ENCODE measurements at regions not wholly inside any gene's neighbourhood (a gene's known extent, or its start where the extent isn't known, plus 50 kb on each side); places are given as distances from the start of the nearest gene placed in this dataset.

DNA sequence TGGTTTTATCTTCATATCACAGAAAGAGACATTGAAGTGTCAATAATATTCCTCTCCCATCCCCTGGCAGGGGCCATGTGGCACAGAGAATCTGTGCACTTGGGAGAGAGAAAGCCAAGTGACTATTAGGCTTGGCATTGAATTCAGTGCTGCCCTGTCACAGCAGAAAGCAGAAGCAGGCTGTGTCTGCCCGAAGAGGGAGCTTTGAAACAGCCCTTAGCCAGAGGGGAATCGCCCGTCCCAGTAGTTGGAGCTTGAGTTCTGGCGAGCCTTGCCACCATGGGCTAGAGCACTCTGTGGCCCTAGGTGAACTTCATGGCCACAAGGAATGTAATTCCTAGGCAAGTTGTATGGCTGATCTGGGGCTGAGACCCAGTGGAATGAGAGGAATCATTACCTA lies 282.5 kb upstream of the PCDH10 start:
- TF ChIP-seq, protein P1, sequence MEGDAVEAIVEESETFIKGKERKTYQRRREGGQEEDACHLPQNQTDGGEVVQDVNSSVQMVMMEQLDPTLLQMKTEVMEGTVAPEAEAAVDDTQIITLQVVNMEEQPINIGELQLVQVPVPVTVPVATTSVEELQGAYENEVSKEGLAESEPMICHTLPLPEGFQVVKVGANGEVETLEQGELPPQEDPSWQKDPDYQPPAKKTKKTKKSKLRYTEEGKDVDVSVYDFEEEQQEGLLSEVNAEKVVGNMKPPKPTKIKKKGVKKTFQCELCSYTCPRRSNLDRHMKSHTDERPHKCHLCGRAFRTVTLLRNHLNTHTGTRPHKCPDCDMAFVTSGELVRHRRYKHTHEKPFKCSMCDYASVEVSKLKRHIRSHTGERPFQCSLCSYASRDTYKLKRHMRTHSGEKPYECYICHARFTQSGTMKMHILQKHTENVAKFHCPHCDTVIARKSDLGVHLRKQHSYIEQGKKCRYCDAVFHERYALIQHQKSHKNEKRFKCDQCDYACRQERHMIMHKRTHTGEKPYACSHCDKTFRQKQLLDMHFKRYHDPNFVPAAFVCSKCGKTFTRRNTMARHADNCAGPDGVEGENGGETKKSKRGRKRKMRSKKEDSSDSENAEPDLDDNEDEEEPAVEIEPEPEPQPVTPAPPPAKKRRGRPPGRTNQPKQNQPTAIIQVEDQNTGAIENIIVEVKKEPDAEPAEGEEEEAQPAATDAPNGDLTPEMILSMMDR (conservative IDR thresholded peaks at IDR 0.05; ENCODE audit: low read depth, low read length): no peak
- H3K4me3 ChIP-seq (ENCODE audit: low read depth, low read length): no peak overlapping the region
- DNase-seq (ENCODE audit: low read depth): no peak

DNA sequence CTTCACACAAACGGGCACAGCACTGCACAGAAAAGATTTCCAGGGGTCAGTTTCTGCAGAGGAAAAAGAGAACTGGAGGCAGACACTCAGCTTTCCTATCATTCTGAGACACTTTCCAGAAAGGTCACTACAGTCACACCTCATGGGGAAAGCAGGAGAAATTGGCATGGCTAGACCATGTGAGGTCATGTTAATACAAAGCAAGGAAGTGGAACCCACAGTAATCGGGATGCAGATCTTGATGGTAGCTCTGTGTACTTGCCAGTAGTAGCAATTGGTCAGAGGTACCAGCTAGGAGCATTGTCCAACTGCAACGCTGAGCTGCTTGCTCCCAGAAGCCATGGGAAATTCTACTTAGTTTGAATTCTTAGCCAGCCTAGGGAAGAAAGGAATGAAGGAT lies 255.3 kb upstream of the PCDH10 start:
- no peak overlapping the region for H3K4me3 ChIP-seq (ENCODE audit: low read depth, low read length)
- TF ChIP-seq, protein P1 (conservative IDR thresholded peaks at IDR 0.05; ENCODE audit: low read depth, low read length): no peak
- DNase-seq (ENCODE audit: low read depth): no peak

DNA sequence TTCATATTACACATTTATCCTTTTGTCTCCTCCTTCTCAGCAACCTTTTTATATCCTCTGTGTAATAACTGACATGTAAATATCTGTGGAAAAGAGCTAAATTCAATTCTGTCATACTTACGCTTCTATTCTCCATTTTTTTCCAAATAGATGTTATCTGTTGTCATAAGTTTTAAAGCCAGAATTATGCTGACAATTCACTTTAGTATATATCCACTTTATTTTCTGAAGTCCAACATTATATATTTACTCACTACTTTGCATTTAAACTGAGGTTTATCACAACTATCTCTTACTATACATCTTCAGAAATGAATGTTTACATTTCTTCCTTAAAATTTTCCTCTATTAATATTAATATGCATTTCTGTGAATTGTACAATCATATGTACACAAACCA lies 247.9 kb upstream of the PCDH10 start:
- no peak for DNase-seq (ENCODE audit: low read depth)
- TF ChIP-seq, protein P1 (conservative IDR thresholded peaks at IDR 0.05; ENCODE audit: low read depth, low read length): no peak
- no peak overlapping the region for H3K4me3 ChIP-seq (ENCODE audit: low read depth, low read length)

DNA sequence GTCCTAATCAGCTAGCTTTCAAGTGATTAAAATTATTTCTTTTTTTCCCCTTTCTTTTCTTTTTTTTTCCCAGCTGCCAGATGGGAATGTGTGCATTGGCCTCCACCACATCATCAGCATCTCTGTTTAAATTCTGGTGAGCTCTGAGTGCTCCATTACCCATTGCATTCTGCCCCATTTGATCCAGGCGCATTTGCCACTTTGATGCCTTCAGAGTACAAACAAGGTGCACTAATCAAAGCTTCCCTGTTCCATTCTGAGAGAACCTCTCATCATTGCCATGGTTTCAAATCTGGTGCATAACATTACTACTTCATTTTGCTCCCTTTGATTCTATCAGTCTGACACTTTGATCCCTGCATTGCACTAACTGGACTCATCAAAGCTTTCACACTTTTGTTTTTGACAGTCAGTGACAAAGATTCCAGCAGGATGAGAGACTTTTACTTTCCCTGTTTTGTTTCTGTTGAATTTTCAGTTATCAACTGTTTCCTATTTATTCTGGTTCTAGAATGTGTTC lies 238.8 kb upstream of the PCDH10 start:
- no peak for DNase-seq (ENCODE audit: low read depth)
- TF ChIP-seq, protein P1 (conservative IDR thresholded peaks at IDR 0.05; ENCODE audit: low read depth, low read length): no peak
- no peak overlapping the region for H3K4me3 ChIP-seq (ENCODE audit: low read depth, low read length)

DNA sequence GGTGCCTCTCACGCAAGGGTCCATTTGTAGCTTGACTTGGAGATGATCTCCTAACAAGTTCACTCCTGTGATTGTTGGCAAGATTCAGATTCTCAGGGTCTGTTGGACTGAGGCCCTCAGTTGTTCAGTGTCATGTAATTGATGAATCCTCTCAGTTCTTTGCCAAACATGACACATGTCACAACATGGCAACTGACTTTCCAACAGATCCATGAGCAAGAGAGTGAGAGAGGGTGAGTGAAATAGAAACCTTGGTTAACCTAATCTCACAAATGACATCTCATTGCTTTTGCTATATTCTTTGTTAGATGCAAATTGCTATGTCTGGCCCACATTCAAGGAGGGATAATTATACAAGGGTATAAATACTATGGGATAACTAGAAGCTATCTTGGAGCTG lies 231.0 kb upstream of the PCDH10 start:
- H3K4me3 ChIP-seq (ENCODE audit: low read depth, low read length): no peak overlapping the region
- DNase-seq (ENCODE audit: low read depth): no peak
- TF ChIP-seq, protein P1 (conservative IDR thresholded peaks at IDR 0.05; ENCODE audit: low read depth, low read length): no peak

DNA sequence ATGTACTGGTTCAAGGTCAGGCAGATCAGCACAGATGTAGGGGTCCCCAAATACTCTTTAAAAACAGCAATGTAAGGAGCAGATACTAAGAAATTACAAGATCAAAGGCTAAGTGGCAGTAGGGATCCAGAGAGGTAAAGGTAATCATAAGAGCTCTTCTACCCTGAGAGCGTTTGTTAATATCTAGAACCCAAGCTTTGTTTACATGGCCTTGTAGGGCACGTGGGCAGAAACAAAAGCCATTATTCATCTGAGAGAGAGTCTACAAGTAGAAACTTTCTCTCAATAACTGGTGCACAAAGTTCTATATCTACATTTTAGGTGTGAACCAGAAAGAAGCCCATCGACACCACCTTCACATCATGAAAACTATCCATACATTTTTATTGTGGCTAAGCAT lies 225.6 kb upstream of the PCDH10 start:
- no peak for DNase-seq (ENCODE audit: low read depth)
- TF ChIP-seq, protein P1 (conservative IDR thresholded peaks at IDR 0.05; ENCODE audit: low read depth, low read length): no peak
- H3K4me3 ChIP-seq (ENCODE audit: low read depth, low read length): no peak overlapping the region

DNA sequence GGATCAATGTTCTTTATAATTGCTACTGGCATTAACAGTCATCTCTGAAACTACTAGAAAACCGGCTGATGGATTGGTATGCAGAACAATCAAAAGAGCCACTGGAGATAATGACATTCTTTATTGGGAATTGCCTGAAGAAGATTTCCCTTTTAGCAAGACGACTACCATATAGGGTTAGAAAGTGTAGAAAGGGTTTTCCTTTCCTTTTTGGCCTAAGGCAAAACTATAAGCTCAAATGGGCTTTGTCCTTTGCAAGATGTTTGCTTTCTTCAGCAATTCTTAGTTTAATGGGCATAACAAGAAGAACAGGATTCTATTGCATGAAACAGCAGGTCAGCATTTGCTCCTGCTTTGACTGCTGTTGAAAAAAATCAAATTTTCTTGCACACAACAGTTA lies 214.2 kb upstream of the PCDH10 start:
- no peak overlapping the region for H3K4me3 ChIP-seq (ENCODE audit: low read depth, low read length)
- TF ChIP-seq, protein P1 (conservative IDR thresholded peaks at IDR 0.05; ENCODE audit: low read depth, low read length): no peak
- DNase-seq (ENCODE audit: low read depth): no peak

Data from choroid plexus epithelial cell (primary cell).